Inflammatory macrophage treated with lipopolysaccharide for 4 hours (primary cell): ENCODE measurements at regions not wholly inside any gene's neighbourhood (a gene's known extent, or its start where the extent isn't known, plus 50 kb on each side); places are given as distances from the start of the nearest gene placed in this dataset.
"Not testable (repeated sequence)": the region's sequence is repeated elsewhere in the genome, so short reads cannot be mapped to it uniquely, and the experiment has no call there.

Source experiments
- DNase-seq: peaks from one replicate; pipeline ENCODE4 v3.0.0-alpha.2; 2020

- DNase-seq, result no peak
These were observed 756.1 kb upstream of the PCDH9 start for GRCh38 chr13:67986234-67986633.

GRCh38 chr13:67977066-67977465 lies 746.9 kb upstream of the PCDH9 start:
- DNase-seq, result no peak

GRCh38 chr13:67971291-67971690 lies 741.2 kb upstream of the PCDH9 start:
- DNase-seq, result no peak

- no peak for DNase-seq
These were observed 736.9 kb upstream of the PCDH9 start for GRCh38 chr13:67967031-67967430.

GRCh38 chr13:67966065-67966464 lies 735.9 kb upstream of the PCDH9 start:
- no peak for DNase-seq

GRCh38 chr13:67964986-67965385 lies 734.9 kb upstream of the PCDH9 start:
- no peak for DNase-seq

GRCh38 chr13:67964091-67964490 lies 734.0 kb upstream of the PCDH9 start:
- DNase-seq, result no peak

- DNase-seq, result no peak
These were observed 731.2 kb upstream of the PCDH9 start for GRCh38 chr13:67961331-67961730.

GRCh38 chr13:67951431-67951830 lies 721.3 kb upstream of the PCDH9 start:
- DNase-seq, result no peak

GRCh38 chr13:67950603-67951002 lies 720.5 kb upstream of the PCDH9 start:
- no peak for DNase-seq

- no peak for DNase-seq
These were observed 716.0 kb upstream of the PCDH9 start for GRCh38 chr13:67946131-67946530.

- no peak for DNase-seq
These were observed 713.0 kb upstream of the PCDH9 start for GRCh38 chr13:67943116-67943515.

- no peak for DNase-seq
These were observed 705.5 kb upstream of the PCDH9 start for GRCh38 chr13:67935626-67936025.

- no peak for DNase-seq
These were observed 704.6 kb upstream of the PCDH9 start for GRCh38 chr13:67934617-67935330.

- DNase-seq, result no peak
These were observed 702.9 kb upstream of the PCDH9 start for GRCh38 chr13:67932991-67933390.

- no peak for DNase-seq
These were observed 687.3 kb upstream of the PCDH9 start for GRCh38 chr13:67917291-67917987.

- DNase-seq, result no peak
These were observed 686.5 kb upstream of the PCDH9 start for GRCh38 chr13:67916650-67917049.

GRCh38 chr13:67914535-67914934 lies 684.4 kb upstream of the PCDH9 start:
- no peak for DNase-seq

- DNase-seq, result not testable (repeated sequence)
These were observed 672.8 kb upstream of the PCDH9 start for GRCh38 chr13:67902960-67903359.

- DNase-seq, result no peak
These were observed 650.8 kb upstream of the PCDH9 start for GRCh38 chr13:67880916-67881315.

- DNase-seq, result no peak
These were observed 648.2 kb upstream of the PCDH9 start for GRCh38 chr13:67878376-67878775.

GRCh38 chr13:67877031-67877430 lies 646.9 kb upstream of the PCDH9 start:
- DNase-seq, result no peak

GRCh38 chr13:67867206-67867605 lies 637.1 kb upstream of the PCDH9 start:
- no peak for DNase-seq

GRCh38 chr13:67860315-67860714 lies 630.2 kb upstream of the PCDH9 start:
- no peak for DNase-seq

GRCh38 chr13:67859904-67860303 lies 629.8 kb upstream of the PCDH9 start:
- no peak for DNase-seq
